A673 (cell line): ENCODE measurements at regions not wholly inside any gene's neighbourhood (a gene's known extent, or its start where the extent isn't known, plus 50 kb on each side); places are given as distances from the start of the nearest gene placed in this dataset.

Experiments
- EZH2 ChIP-seq: fragments of 200-600 bp; sonication (generic); IDR thresholded peaks from 2 replicates; pipeline ENCODE4 v1.6.1; 2017; ENCODE audit warnings: borderline replicate concordance, low read depth, mild to moderate bottlenecking, mixed read lengths, antibody characterized with exemption, low read length; ENCODE audit not compliant: poor library complexity, severe bottlenecking
- TF ChIP-seq, protein P1 (sequence below): fragments of 300-800, 200-600 bp; sonication (generic); conservative IDR thresholded peaks from 2 replicates; pipeline ENCODE4 v1.5.1; 2017; ENCODE audit warnings: low read depth, mild to moderate bottlenecking, antibody characterized with exemption, low read length, moderate library complexity, mixed read lengths

- no peak for TF ChIP-seq EZH2
- TF ChIP-seq, protein P1, sequence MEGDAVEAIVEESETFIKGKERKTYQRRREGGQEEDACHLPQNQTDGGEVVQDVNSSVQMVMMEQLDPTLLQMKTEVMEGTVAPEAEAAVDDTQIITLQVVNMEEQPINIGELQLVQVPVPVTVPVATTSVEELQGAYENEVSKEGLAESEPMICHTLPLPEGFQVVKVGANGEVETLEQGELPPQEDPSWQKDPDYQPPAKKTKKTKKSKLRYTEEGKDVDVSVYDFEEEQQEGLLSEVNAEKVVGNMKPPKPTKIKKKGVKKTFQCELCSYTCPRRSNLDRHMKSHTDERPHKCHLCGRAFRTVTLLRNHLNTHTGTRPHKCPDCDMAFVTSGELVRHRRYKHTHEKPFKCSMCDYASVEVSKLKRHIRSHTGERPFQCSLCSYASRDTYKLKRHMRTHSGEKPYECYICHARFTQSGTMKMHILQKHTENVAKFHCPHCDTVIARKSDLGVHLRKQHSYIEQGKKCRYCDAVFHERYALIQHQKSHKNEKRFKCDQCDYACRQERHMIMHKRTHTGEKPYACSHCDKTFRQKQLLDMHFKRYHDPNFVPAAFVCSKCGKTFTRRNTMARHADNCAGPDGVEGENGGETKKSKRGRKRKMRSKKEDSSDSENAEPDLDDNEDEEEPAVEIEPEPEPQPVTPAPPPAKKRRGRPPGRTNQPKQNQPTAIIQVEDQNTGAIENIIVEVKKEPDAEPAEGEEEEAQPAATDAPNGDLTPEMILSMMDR: no peak
Measured at GRCh38 chr5:43994352-43994708, 391.4 kb downstream of the NNT start.
